ENCODE measurements at regions not wholly inside any gene's neighbourhood (a gene's known extent, or its start where the extent isn't known, plus 50 kb on each side); places are given as distances from the start of the nearest gene placed in this dataset.
A peak's percentile ranks its signal among the peaks of the same experiment; 100 is the strongest.

- TF ChIP-seq CTCF (IDR thresholded peaks at IDR 0.05; ENCODE audit: insufficient read depth, low read length) = no peak
- no peak for DNase-seq (ENCODE audit: low read depth)
- H3K4me3 ChIP-seq (ENCODE audit: low read depth, low read length) = no peak overlapping the region
Measured at GRCh38 chr9:135278586-135278985, 191.1 kb downstream of the OLFM1 start.

GRCh38 chr9:135279385-135279784 is 191.9 kb downstream of the OLFM1 start:
- TF ChIP-seq CTCF (IDR thresholded peaks at IDR 0.05; ENCODE audit: insufficient read depth, low read length) = no peak
- no peak for DNase-seq (ENCODE audit: low read depth)

GRCh38 chr9:135279834-135280393 is 192.4 kb downstream of the OLFM1 start:
- DNase-seq (ENCODE audit: low read depth) = no peak
- H3K4me3 ChIP-seq (ENCODE audit: low read depth, low read length) = no peak overlapping the region
- no peak for TF ChIP-seq CTCF (IDR thresholded peaks at IDR 0.05; ENCODE audit: insufficient read depth, low read length)

More at GRCh38 chr9:135279385-135279784, 191.9 kb downstream of the OLFM1 start:
- H3K4me3 ChIP-seq (ENCODE audit: low read depth, low read length) = no peak overlapping the region

- no peak for TF ChIP-seq CTCF (IDR thresholded peaks at IDR 0.05; ENCODE audit: insufficient read depth, low read length)
Measured at GRCh38 chr9:135280666-135281065, 193.2 kb downstream of the OLFM1 start.

GRCh38 chr9:135281151-135281550 is 193.7 kb downstream of the OLFM1 start:
- H3K4me3 ChIP-seq (ENCODE audit: low read depth, low read length) = no peak overlapping the region
- no peak for DNase-seq (ENCODE audit: low read depth)

More at GRCh38 chr9:135280666-135281065, 193.2 kb downstream of the OLFM1 start:
- no peak overlapping the region for H3K4me3 ChIP-seq (ENCODE audit: low read depth, low read length)
- no peak for DNase-seq (ENCODE audit: low read depth)

GRCh38 chr9:135281791-135282737 is 194.6 kb downstream of the OLFM1 start:
- DNase-seq (ENCODE audit: low read depth) = peak; percentile 30
- no peak overlapping the region for H3K4me3 ChIP-seq (ENCODE audit: low read depth, low read length)
- no peak for TF ChIP-seq CTCF (IDR thresholded peaks at IDR 0.05; ENCODE audit: insufficient read depth, low read length)

More at GRCh38 chr9:135281151-135281550, 193.7 kb downstream of the OLFM1 start:
- no peak for TF ChIP-seq CTCF (IDR thresholded peaks at IDR 0.05; ENCODE audit: insufficient read depth, low read length)

Measured in fibroblast of the aortic adventitia (primary cell).